Astrocyte (in vitro differentiated cells and primary cell): ENCODE measurements at regions not wholly inside any gene's neighbourhood (a gene's known extent, or its start where the extent isn't known, plus 50 kb on each side); places are given as distances from the start of the nearest gene placed in this dataset.

Experiments used
- DNase-seq: peaks from one replicate; pipeline ENCODE4 v3.0.0-alpha.2; 2010; ENCODE audit warnings: low read depth
- FAIRE-seq: peaks from 2 replicates; lab custom pipeline; 2011; peaks lifted over from hg19 to GRCh38; lab: Jason Lieb, UNC
- H2AFZ ChIP-seq: 2 replicates; pipeline ENCODE4 v1.6.0; 2012; ENCODE audit warnings: low read depth, low read length, inconsistent platforms
- H3K27ac ChIP-seq: 2 replicates; pipeline ENCODE4 v1.5.1; 2011; ENCODE audit warnings: low read depth, low read length, inconsistent platforms
- H3K27me3 ChIP-seq: 2 replicates; pipeline ENCODE4 v1.6.0; 2011; ENCODE audit warnings: low read length, inconsistent platforms; ENCODE audit not compliant: insufficient read depth
- H3K36me3 ChIP-seq: 2 replicates; pipeline ENCODE4 v1.5.1; 2011; ENCODE audit warnings: low read length, inconsistent platforms; ENCODE audit not compliant: insufficient read depth
- H3K4me1 ChIP-seq: 2 replicates; pipeline ENCODE4 v1.5.1; 2011; ENCODE audit warnings: low read length, inconsistent platforms; ENCODE audit not compliant: insufficient read depth
- H3K4me2 ChIP-seq: 2 replicates; pipeline ENCODE4 v1.6.0; 2012; ENCODE audit warnings: low read length, inconsistent platforms
- H3K4me3 ChIP-seq: 2 replicates; pipeline ENCODE4 v1.5.1; 2011; ENCODE audit warnings: low read depth, mild to moderate bottlenecking, low read length, inconsistent platforms; ENCODE audit not compliant: insufficient read depth
- H3K79me2 ChIP-seq: 2 replicates; pipeline ENCODE4 v1.6.0; 2012; ENCODE audit warnings: mild to moderate bottlenecking, low read length, inconsistent platforms; ENCODE audit not compliant: insufficient read depth
- H3K9ac ChIP-seq: 2 replicates; pipeline ENCODE4 v1.6.0; 2012; ENCODE audit warnings: mild to moderate bottlenecking, low read length, inconsistent platforms
- H3K9me3 ChIP-seq: 2 replicates; pipeline ENCODE4 v1.5.1; 2012; ENCODE audit warnings: low read depth, mild to moderate bottlenecking, low read length, inconsistent platforms; ENCODE audit not compliant: insufficient read depth
- H4K20me1 ChIP-seq: 2 replicates; pipeline ENCODE4 v1.6.0; 2012; ENCODE audit warnings: low read length, inconsistent platforms; ENCODE audit not compliant: insufficient read depth
- H3K27ac Mint-ChIP-seq: one replicate; pipeline ENCODE4 v1.8.0; 2021; ENCODE audit warnings: mild to moderate bottlenecking, mixed read lengths; ENCODE audit not compliant: unreplicated experiment
- H3K27me3 Mint-ChIP-seq: one replicate; pipeline ENCODE4 v1.8.0; 2021; ENCODE audit warnings: low read depth, mixed read lengths; ENCODE audit not compliant: unreplicated experiment
- H3K36me3 Mint-ChIP-seq: one replicate; pipeline ENCODE4 v1.8.0; 2021; ENCODE audit warnings: low read depth, mixed read lengths; ENCODE audit not compliant: unreplicated experiment
- H3K4me1 Mint-ChIP-seq: one replicate; pipeline ENCODE4 v1.8.0; 2021; ENCODE audit warnings: low read depth, mixed read lengths; ENCODE audit not compliant: unreplicated experiment
- H3K4me3 Mint-ChIP-seq: one replicate; pipeline ENCODE4 v1.8.0; 2021; ENCODE audit warnings: mild to moderate bottlenecking, moderate library complexity, mixed read lengths; ENCODE audit not compliant: unreplicated experiment
- H3K9me3 Mint-ChIP-seq: one replicate; pipeline ENCODE4 v1.8.0; 2021; ENCODE audit warnings: mild to moderate bottlenecking, mixed read lengths; ENCODE audit not compliant: unreplicated experiment
- EZH2 ChIP-seq: IDR thresholded peaks from 2 replicates; pipeline ENCODE4 v1.6.1; 2012; ENCODE audit warnings: mild to moderate bottlenecking, low read length, inconsistent platforms; ENCODE audit not compliant: insufficient read depth
- TF ChIP-seq, protein P1 (sequence below): IDR thresholded peaks from 2 replicates; pipeline ENCODE4 v1.5.1; 2011; ENCODE audit warnings: low read depth, mild to moderate bottlenecking, inconsistent platforms, low read length, moderate library complexity; ENCODE audit not compliant: insufficient read depth

GRCh38 chr13:57443494-57443893 lies 188.1 kb upstream of the PCDH17 start:
- no peaks in the 10 kb centered on the region for H3K9me3 ChIP-seq
- H3K4me1 ChIP-seq, result no peaks in the 10 kb centered on the region
- H3K27ac ChIP-seq, result no peak overlapping the region
- H3K36me3 ChIP-seq, result no peaks in the 10 kb centered on the region
- no peaks in the 10 kb centered on the region for H3K27me3 Mint-ChIP-seq
- no peaks in the 10 kb centered on the region for H3K9me3 Mint-ChIP-seq
- H2AFZ ChIP-seq, result no peak overlapping the region
- no peaks in the 10 kb centered on the region for H3K79me2 ChIP-seq
- H3K4me1 Mint-ChIP-seq, result no peaks in the 10 kb centered on the region
- H3K36me3 Mint-ChIP-seq, result no peaks in the 10 kb centered on the region
- no peaks in the 10 kb centered on the region for H3K27me3 ChIP-seq
- no peak for DNase-seq
- no peak overlapping the region for H3K4me3 Mint-ChIP-seq
- no peak for FAIRE-seq
- H3K4me2 ChIP-seq, result no peak overlapping the region
- H4K20me1 ChIP-seq, result no peaks in the 10 kb centered on the region
- no peak overlapping the region for H3K9ac ChIP-seq
- H3K27ac Mint-ChIP-seq, result no peak overlapping the region
- no peak for TF ChIP-seq EZH2
- TF ChIP-seq, protein P1, sequence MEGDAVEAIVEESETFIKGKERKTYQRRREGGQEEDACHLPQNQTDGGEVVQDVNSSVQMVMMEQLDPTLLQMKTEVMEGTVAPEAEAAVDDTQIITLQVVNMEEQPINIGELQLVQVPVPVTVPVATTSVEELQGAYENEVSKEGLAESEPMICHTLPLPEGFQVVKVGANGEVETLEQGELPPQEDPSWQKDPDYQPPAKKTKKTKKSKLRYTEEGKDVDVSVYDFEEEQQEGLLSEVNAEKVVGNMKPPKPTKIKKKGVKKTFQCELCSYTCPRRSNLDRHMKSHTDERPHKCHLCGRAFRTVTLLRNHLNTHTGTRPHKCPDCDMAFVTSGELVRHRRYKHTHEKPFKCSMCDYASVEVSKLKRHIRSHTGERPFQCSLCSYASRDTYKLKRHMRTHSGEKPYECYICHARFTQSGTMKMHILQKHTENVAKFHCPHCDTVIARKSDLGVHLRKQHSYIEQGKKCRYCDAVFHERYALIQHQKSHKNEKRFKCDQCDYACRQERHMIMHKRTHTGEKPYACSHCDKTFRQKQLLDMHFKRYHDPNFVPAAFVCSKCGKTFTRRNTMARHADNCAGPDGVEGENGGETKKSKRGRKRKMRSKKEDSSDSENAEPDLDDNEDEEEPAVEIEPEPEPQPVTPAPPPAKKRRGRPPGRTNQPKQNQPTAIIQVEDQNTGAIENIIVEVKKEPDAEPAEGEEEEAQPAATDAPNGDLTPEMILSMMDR, result no peak
- H3K4me3 ChIP-seq, result no peak overlapping the region

DNA sequence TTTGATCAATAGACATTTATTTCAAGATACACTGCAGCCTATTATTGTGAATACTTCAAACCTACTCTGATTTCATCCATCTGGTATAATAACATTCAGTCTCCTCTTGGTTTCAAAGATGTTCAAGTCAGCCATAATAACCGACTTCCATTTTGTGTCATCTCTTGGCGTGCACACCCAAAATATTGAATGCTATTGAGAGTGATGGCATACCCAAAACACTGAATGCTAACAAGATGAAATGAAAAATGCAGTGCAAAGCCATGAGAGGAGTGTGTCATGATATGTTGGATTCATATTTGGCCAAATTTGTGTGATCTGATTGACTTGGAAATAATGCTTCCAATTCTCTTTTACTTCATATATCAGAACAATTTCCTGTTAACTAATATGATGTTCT lies 181.2 kb upstream of the PCDH17 start:
- H3K27me3 ChIP-seq, result no peaks in the 10 kb centered on the region
- Mint-ChIP-seq H3K4me1 (no peaks in the 10 kb centered on the region), H3K36me3 (no peaks in the 10 kb centered on the region), H3K9me3 (no peaks in the 10 kb centered on the region), H3K4me3 (no peak overlapping the region), H3K27ac (no peak overlapping the region), H3K27me3 (no peaks in the 10 kb centered on the region)
- DNase-seq (no peak), FAIRE-seq (no peak)
- H3K4me1 ChIP-seq, result no peaks in the 10 kb centered on the region
- no peaks in the 10 kb centered on the region for H3K9me3 ChIP-seq
- H3K36me3 ChIP-seq, result no peaks in the 10 kb centered on the region
- no peak overlapping the region for H3K9ac ChIP-seq
- H4K20me1 ChIP-seq, result no peaks in the 10 kb centered on the region
- H3K27ac ChIP-seq, result no peak overlapping the region
- H3K4me2 ChIP-seq, result no peak overlapping the region
- no peak overlapping the region for H3K4me3 ChIP-seq
- H2AFZ ChIP-seq, result no peak overlapping the region
- TF ChIP-seq, protein P1, result no peak
- TF ChIP-seq EZH2, result no peak
- no peaks in the 10 kb centered on the region for H3K79me2 ChIP-seq

GRCh38 chr13:57452228-57452627 lies 179.3 kb upstream of the PCDH17 start:
- Mint-ChIP-seq H3K27me3 (no peaks in the 10 kb centered on the region), H3K27ac (no peak overlapping the region), H3K9me3 (no peaks in the 10 kb centered on the region), H3K4me1 (no peaks in the 10 kb centered on the region), H3K4me3 (no peak overlapping the region), H3K36me3 (no peaks in the 10 kb centered on the region)
- Histone ChIP-seq H3K27me3 (no peaks in the 10 kb centered on the region), H3K27ac (no peak overlapping the region), H4K20me1 (no peaks in the 10 kb centered on the region), H3K9me3 (no peaks in the 10 kb centered on the region), H3K4me2 (no peak overlapping the region), H3K79me2 (no peaks in the 10 kb centered on the region), H3K36me3 (no peaks in the 10 kb centered on the region), H3K4me1 (no peaks in the 10 kb centered on the region), H3K9ac (no peak overlapping the region), H2AFZ (no peak overlapping the region), H3K4me3 (no peak overlapping the region)
- DNase-seq, result no peak
- FAIRE-seq, result no peak
- TF ChIP-seq EZH2, result no peak
- TF ChIP-seq, protein P1, result no peak
